IMR-90 (cell line): ENCODE measurements at regions not wholly inside any gene's neighbourhood (a gene's known extent, or its start where the extent isn't known, plus 50 kb on each side); places are given as distances from the start of the nearest gene placed in this dataset.

Source experiments
- ATAC-seq: fragments of 200-7000 bp; cut with Tn5 transposase; 2 replicates; pipeline ENCODE4 v1.9.1; 2020; ENCODE audit warnings: low read depth, mild to moderate bottlenecking, moderate library complexity
- BruUV-seq: library from RNA; stranded (reverse); fragments of 400-500 nt; replicated peaks from 2 replicates; lab custom pipeline; 2021; lab: Mats Ljungman, UMichigan
- CTCF ChIA-PET: fragments of 300-600 bp; formaldehyde crosslinking; extraction: SDS; loops from one replicate; lab custom pipeline; 2021; ENCODE audit warnings: antibody characterized with exemption; lab: Yijun Ruan, JAX
- POLR2A ChIA-PET: fragments of 300-600 bp; sonication (Branson Sonifier 250); formaldehyde crosslinking; loops from one replicate; lab custom pipeline; 2022; ENCODE audit warnings: antibody characterized with exemption; ENCODE audit not compliant: unreplicated experiment; lab: Charles Lee
- DNase-seq: peaks from one replicate; pipeline ENCODE4 v3.0.0; 2013
- H2AFZ ChIP-seq: replicated peaks from 2 replicates; pipeline ENCODE3; 2013; ENCODE audit warnings: low read length, mild to moderate bottlenecking; ENCODE audit not compliant: poor library complexity
- H2AK5ac ChIP-seq: 2 replicates; pipeline ENCODE4 v1.6.1; 2013; ENCODE audit warnings: low read depth, low read length, inconsistent platforms
- H2AK9ac ChIP-seq: replicated peaks from 2 replicates; pipeline ENCODE3; 2013; ENCODE audit warnings: mild to moderate bottlenecking, low read depth, low read length, moderate library complexity; ENCODE audit not compliant: poor library complexity
- H2BK120ac ChIP-seq: 2 replicates; pipeline ENCODE4 v1.6.1; 2013; ENCODE audit warnings: low read depth, low read length, inconsistent platforms
- H2BK15ac ChIP-seq: 3 replicates; pipeline ENCODE4 v1.6.1; 2013; ENCODE audit warnings: low read depth, low read length, inconsistent platforms
- H2BK20ac ChIP-seq: 2 replicates; pipeline ENCODE4 v1.6.1; 2013; ENCODE audit warnings: low read depth, mild to moderate bottlenecking, inconsistent platforms, low read length, moderate library complexity
- H2BK5ac ChIP-seq: 2 replicates; pipeline ENCODE4 v1.6.1; 2013; ENCODE audit warnings: mild to moderate bottlenecking, low read depth, low read length, inconsistent platforms; ENCODE audit not compliant: poor library complexity, severe bottlenecking
- H3K14ac ChIP-seq: replicated peaks from 2 replicates; pipeline ENCODE4 v1.6.1; 2013; ENCODE audit warnings: low read depth, low read length, inconsistent platforms
- H3K18ac ChIP-seq: 2 replicates; pipeline ENCODE4 v1.6.1; 2013; ENCODE audit warnings: low read depth, low read length, control low read depth
- H3K23ac ChIP-seq: 2 replicates; pipeline ENCODE4 v1.6.1; 2013; ENCODE audit warnings: low read depth, low read length, inconsistent platforms
- H3K27ac ChIP-seq: 2 replicates; pipeline ENCODE4 v1.5.1; 2013; ENCODE audit warnings: mild to moderate bottlenecking, control low read depth, low read length; ENCODE audit not compliant: insufficient read depth
- H3K27me3 ChIP-seq: 2 replicates; pipeline ENCODE4 v1.6.1; 2013; ENCODE audit warnings: low read length; ENCODE audit not compliant: control insufficient read depth, insufficient read depth
- H3K36me3 ChIP-seq: 2 replicates; pipeline ENCODE4 v1.6.1; 2013; ENCODE audit warnings: low read length, mixed read lengths; ENCODE audit not compliant: control insufficient read depth, insufficient read depth
- H3K4ac ChIP-seq: 2 replicates; pipeline ENCODE4 v1.6.1; 2013; ENCODE audit warnings: low read depth, low read length, inconsistent platforms
- H3K4me1 ChIP-seq: 2 replicates; pipeline ENCODE4 v1.6.1; 2013; ENCODE audit warnings: low read length, mixed read lengths; ENCODE audit not compliant: control insufficient read depth, insufficient read depth
- H3K4me2 ChIP-seq: 2 replicates; pipeline ENCODE4 v1.6.1; 2013; ENCODE audit warnings: low read depth, mild to moderate bottlenecking, control low read depth, low read length, moderate library complexity
- H3K4me3 ChIP-seq: 2 replicates; pipeline ENCODE4 v1.5.1; 2013; ENCODE audit warnings: low read depth, mild to moderate bottlenecking, control low read depth, low read length, moderate library complexity; ENCODE audit not compliant: insufficient read depth
- H3K56ac ChIP-seq: 2 replicates; pipeline ENCODE4 v1.6.1; 2013; ENCODE audit warnings: low read length, inconsistent platforms; ENCODE audit not compliant: insufficient read depth; ENCODE audit errors: extremely low read depth
- H3K79me1 ChIP-seq, 2 experiments: 2 replicates each; pipeline ENCODE4 v1.6.1; 2013; ENCODE audit warnings: low read length in 2 of 2, inconsistent platforms in 1 of 2, low read depth in 1 of 2
- H3K9ac ChIP-seq: 2 replicates; pipeline ENCODE4 v1.6.1; 2013; ENCODE audit warnings: low read depth, low read length, control low read depth
- H3K9me1 ChIP-seq: 2 replicates; pipeline ENCODE4 v1.6.1; 2013; ENCODE audit warnings: low read length, inconsistent platforms; ENCODE audit not compliant: insufficient read depth
- H3K9me3 ChIP-seq: 2 replicates; pipeline ENCODE4 v1.6.1; 2013; ENCODE audit warnings: low read length; ENCODE audit not compliant: control insufficient read depth, insufficient read depth
- H4K20me1 ChIP-seq: 2 replicates; pipeline ENCODE4 v1.6.1; 2013; ENCODE audit warnings: low read length, inconsistent platforms; ENCODE audit not compliant: insufficient read depth
- H4K5ac ChIP-seq: 2 replicates; pipeline ENCODE4 v1.6.1; 2013; ENCODE audit warnings: mild to moderate bottlenecking, low read depth, low read length, control low read depth
- H4K8ac ChIP-seq, 2 experiments: 2 replicates each; pipeline ENCODE4 v1.6.1; 2013; ENCODE audit warnings: low read depth in 2 of 2, low read length in 2 of 2, control low read depth in 1 of 2, inconsistent platforms in 1 of 2
- H4K91ac ChIP-seq: 2 replicates; pipeline ENCODE4 v1.6.1; 2013; ENCODE audit warnings: low read depth, low read length, inconsistent platforms; ENCODE audit not compliant: insufficient read depth
- FOS ChIP-seq: fragments of 150-350 bp; IDR thresholded peaks from 2 replicates; pipeline ENCODE4 v1.6.1; 2016; ENCODE audit warnings: low read depth, low read length
- MAZ ChIP-seq: IDR thresholded peaks from 2 replicates; pipeline ENCODE4 v1.6.1; 2012; ENCODE audit warnings: low read depth, mild to moderate bottlenecking, low read length, improper control_type of control experiment, moderate library complexity, borderline replicate concordance
- MXI1 ChIP-seq: IDR thresholded peaks from 2 replicates; pipeline ENCODE4 v1.6.1; 2012; ENCODE audit warnings: low read depth, mild to moderate bottlenecking, low read length, moderate library complexity, borderline replicate concordance
- RFX5 ChIP-seq: IDR thresholded peaks from 2 replicates; pipeline ENCODE4 v1.8.0; 2012; ENCODE audit warnings: low read depth, mild to moderate bottlenecking, low read length, moderate library complexity
- WGBS, 2 experiments: methylation state at CpG; one replicate each; pipeline versions ENCODE4 v1.1.5 to v1.1.7; 2013; ENCODE audit warnings: missing lambda C conversion rate in 2 of 2; ENCODE audit not compliant: insufficient read length in 1 of 2; ENCODE audit errors: extremely low coverage in 2 of 2; 5-methylcytosine and 5-hydroxymethylcytosine counted together
- dilution Hi-C: fragments of 300-500 bp; cut with HindIII; formaldehyde crosslinking; loops from one replicate; pipeline ENCODE4 v1.14.3; 2018; ENCODE audit warnings: low sequenced_read_pairs; ENCODE audit not compliant: unreplicated experiment
- in situ Hi-C: fragments of 300-500 bp; cut with MboI; formaldehyde crosslinking; loops from 3 replicates; pipeline ENCODE4 v1.14.3; 2019; ENCODE audit warnings: low sequenced_read_pairs, inconsistent platforms, mixed read lengths
- intact Hi-C: fragments of 100-400 bp; cut with micrococcal nuclease; formaldehyde crosslinking; loops from 2 replicates; pipeline ENCODE4 v1.10.0; 2022

DNA sequence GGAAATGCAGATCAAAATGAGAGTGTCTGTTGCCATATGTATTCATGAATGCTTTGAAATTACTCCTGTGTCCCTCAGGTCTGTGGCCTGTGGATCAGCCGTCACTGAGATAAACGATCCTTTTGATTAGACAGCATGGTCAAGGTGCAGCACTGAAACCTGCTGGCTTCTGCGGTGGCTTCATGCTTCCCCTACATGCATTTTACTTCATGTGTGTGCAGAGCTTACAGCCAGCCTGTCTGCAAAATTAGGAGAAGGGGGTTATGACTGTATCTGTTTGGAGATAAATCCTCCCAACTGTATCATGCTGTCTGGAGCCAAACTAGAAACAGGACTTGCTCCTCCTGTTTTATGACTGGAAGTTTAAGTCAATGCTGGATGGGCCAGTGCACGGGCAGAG, 71.0 kb upstream of the PLPP4 start:
- no peak overlapping the region for H3K4me3 ChIP-seq
- no peak overlapping the region for H3K18ac ChIP-seq
- no peak overlapping the region for H3K23ac ChIP-seq
- ChIA-PET POLR2A (no interaction called here), CTCF (interaction anchor here (0.5 kb wide), 1 partner anchor 1784 kb away, joined by 6 read pairs; no protein-coding TSS in a partner anchor)
- no peaks in the 10 kb centered on the region for H3K9me1 ChIP-seq
- H3K9ac ChIP-seq: no peak overlapping the region
- WGBS, 2 experiments: no CpG with 5 or more reads among the region's 4 CpGs
- no peak overlapping the region for H3K14ac ChIP-seq
- H2BK120ac ChIP-seq: no peak overlapping the region
- no peaks in the 10 kb centered on the region for H3K36me3 ChIP-seq
- intact Hi-C loops (no loop called here), in situ Hi-C loops (no loop called here), dilution Hi-C loops (no loop called here)
- no peak overlapping the region for H2AK5ac ChIP-seq
- no peaks in the 10 kb centered on the region for H3K79me1 ChIP-seq
- no peak overlapping the region for H4K8ac ChIP-seq
- H3K27ac ChIP-seq: no peak overlapping the region
- no peak overlapping the region for H2BK15ac ChIP-seq
- no peak for DNase-seq
- H3K56ac ChIP-seq: no peak overlapping the region
- no peak overlapping the region for H2BK20ac ChIP-seq
- no peak overlapping the region for H4K5ac ChIP-seq
- H3K4me1 ChIP-seq: no peaks in the 10 kb centered on the region
- TF ChIP-seq RFX5 (no peak), FOS (no peak), MXI1 (no peak), MAZ (no peak)
- no peak overlapping the region for H2AFZ ChIP-seq
- no peak overlapping the region for H2AK9ac ChIP-seq
- H3K27me3 ChIP-seq: no peaks in the 10 kb centered on the region
- H3K4ac ChIP-seq: no peak overlapping the region
- no peak overlapping the region for H3K4me2 ChIP-seq
- ATAC-seq: no peak
- H2BK5ac ChIP-seq: no peak overlapping the region
- no TSS peak for BruUV-seq
- H3K9me3 ChIP-seq: peaks cover 20% of the 10 kb centered on the region; the same call in 1 of the 2 replicates
- no peak overlapping the region for H4K91ac ChIP-seq
- H4K20me1 ChIP-seq: no peaks in the 10 kb centered on the region
